Naive thymus-derived CD8-positive, alpha-beta T cell (primary cell): ENCODE measurements at regions not wholly inside any gene's neighbourhood (a gene's known extent, or its start where the extent isn't known, plus 50 kb on each side); places are given as distances from the start of the nearest gene placed in this dataset.

Experiments used
- ATAC-seq, 2 donors: fragments of 150-1000 bp; cut with Tn5 transposase in 1 of 2; sonication (Bioruptor Pico), chemical (Tn5 transposase) in 1 of 2; 1 replicate in 1 of 2; 2 replicates in 1 of 2; pipeline ENCODE4 v1.10.0; 2021; ENCODE audit warnings: mild to moderate bottlenecking in 2 of 2, moderate library complexity in 2 of 2
- POLR2A ChIA-PET: fragments of 350-600 bp; sonication (Branson Sonifier 250); formaldehyde crosslinking; loops from one replicate; lab custom pipeline; 2021; ENCODE audit warnings: antibody characterized with exemption; lab: Charles Lee
- DNase-seq, 10 donors: peaks; one replicate each; pipeline versions ENCODE4 v3.0.0 to v3.0.0-alpha.2; 2020 to 2022
- H3K27ac Mint-ChIP-seq, 10 donors: one replicate each; pipeline ENCODE4 v1.8.0; 2020 to 2022; ENCODE audit warnings: mild to moderate bottlenecking in 10 of 10, mixed read lengths in 10 of 10, moderate library complexity in 4 of 10, inconsistent platforms in 1 of 10
- H3K27me3 Mint-ChIP-seq, 5 donors: one replicate each; pipeline ENCODE4 v1.8.0; 2021 to 2022; ENCODE audit warnings: mixed read lengths in 5 of 5
- H3K36me3 Mint-ChIP-seq, 3 donors: one replicate each; pipeline ENCODE4 v1.8.0; 2020 to 2022; ENCODE audit warnings: mixed read lengths in 3 of 3, mild to moderate bottlenecking in 2 of 3, inconsistent platforms in 1 of 3
- H3K4me1 Mint-ChIP-seq, 4 donors: one replicate each; pipeline ENCODE4 v1.8.0; 2021 to 2022; ENCODE audit warnings: mixed read lengths in 4 of 4
- H3K4me3 Mint-ChIP-seq, 10 donors: one replicate each; pipeline ENCODE4 v1.8.0; 2020 to 2022; ENCODE audit warnings: mild to moderate bottlenecking in 10 of 10, mixed read lengths in 10 of 10, moderate library complexity in 6 of 10, inconsistent platforms in 1 of 10
- H3K9me3 Mint-ChIP-seq, 9 donors: one replicate each; pipeline ENCODE4 v1.8.0; 2020 to 2022; ENCODE audit warnings: mixed read lengths in 9 of 9, mild to moderate bottlenecking in 3 of 9, inconsistent platforms in 1 of 9, moderate library complexity in 1 of 9

GRCh38 chr5:135662683-135663082, 83.9 kb upstream of the CXCL14 start:
- Mint-ChIP-seq H3K27ac (no peak overlapping the region), H3K27me3 (peaks cover 6 to 36% (median 15%) of the 10 kb centered on the region in 5 donors), H3K9me3 (peaks cover 0 to 17% (median 8%) of the 10 kb centered on the region in 9 donors), H3K36me3 (peaks cover 0 to 14% (median 0%) of the 10 kb centered on the region in 3 donors), H3K4me1 (peaks cover 0 to 2% (median 0%) of the 10 kb centered on the region in 4 donors), H3K4me3 (no peak overlapping the region)
- DNase-seq (no peak), ATAC-seq (no peak)
- POLR2A ChIA-PET: no interaction called here

- peaks cover 0 to 2% (median 0%) of the 10 kb centered on the region in 4 donors for H3K4me1 Mint-ChIP-seq
- POLR2A ChIA-PET: no interaction called here
- peaks cover 0 to 14% (median 0%) of the 10 kb centered on the region in 3 donors for H3K36me3 Mint-ChIP-seq
- ATAC-seq (no peak), DNase-seq (no peak)
- H3K9me3 Mint-ChIP-seq: peaks cover 0 to 17% (median 8%) of the 10 kb centered on the region in 9 donors
- no peak overlapping the region for H3K27ac Mint-ChIP-seq
- peaks cover 4 to 31% (median 15%) of the 10 kb centered on the region in 5 donors for H3K27me3 Mint-ChIP-seq
- no peak overlapping the region for H3K4me3 Mint-ChIP-seq
Measured at GRCh38 chr5:135662061-135662481, 83.3 kb upstream of the CXCL14 start.

GRCh38 chr5:135660826-135661575, 82.2 kb upstream of the CXCL14 start:
- peaks cover 0 to 2% (median 0%) of the 10 kb centered on the region in 4 donors for H3K4me1 Mint-ChIP-seq
- peaks cover 0 to 14% (median 0%) of the 10 kb centered on the region in 3 donors for H3K36me3 Mint-ChIP-seq
- peaks cover 0 to 17% (median 8%) of the 10 kb centered on the region in 9 donors for H3K9me3 Mint-ChIP-seq
- peaks cover 3 to 22% (median 15%) of the 10 kb centered on the region in 5 donors for H3K27me3 Mint-ChIP-seq
- no peak for ATAC-seq
- H3K27ac Mint-ChIP-seq: no peak overlapping the region
- H3K4me3 Mint-ChIP-seq: no peak overlapping the region
- no peak for DNase-seq
- POLR2A ChIA-PET: no interaction called here

DNA sequence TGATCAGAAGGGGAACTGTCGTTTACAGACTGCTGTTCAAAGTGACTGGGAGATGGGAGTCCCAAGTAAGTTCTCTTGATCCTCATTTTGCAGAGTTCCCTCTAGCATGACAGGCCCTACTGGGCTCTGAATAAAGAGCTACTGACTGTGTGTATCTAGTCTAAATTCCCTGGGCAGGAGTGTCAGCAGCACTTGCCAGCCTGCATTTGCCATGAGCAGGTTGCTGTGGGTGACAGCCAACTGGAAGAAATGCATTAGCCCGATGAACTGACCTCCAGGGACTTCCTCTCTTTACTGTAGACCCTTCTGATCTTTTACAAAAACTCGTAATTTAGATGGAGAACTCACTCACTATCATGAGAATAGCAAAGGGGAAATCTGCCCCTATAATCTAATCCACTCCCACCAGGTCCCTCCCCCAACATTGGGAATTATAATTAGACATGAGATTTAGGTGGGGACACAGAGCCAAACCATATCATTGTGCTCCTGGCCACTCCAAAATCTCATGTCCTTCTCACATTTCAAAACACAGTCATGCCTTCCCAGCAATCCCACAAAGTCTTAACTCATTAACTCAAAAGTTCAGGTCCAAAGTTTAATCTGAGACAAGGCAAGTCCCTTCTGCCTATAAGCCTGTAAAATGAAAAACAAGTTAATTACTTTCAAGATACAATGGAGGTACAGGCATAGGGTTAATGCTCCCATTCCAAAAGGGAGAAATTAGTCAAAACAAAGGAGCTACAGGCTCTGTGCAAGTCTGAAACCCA, 78.9 kb upstream of the CXCL14 start:
- peaks cover 0 to 2% (median 0%) of the 10 kb centered on the region in 4 donors for H3K4me1 Mint-ChIP-seq

GRCh38 chr5:135655468-135655815, 76.7 kb upstream of the CXCL14 start:
- no peak for DNase-seq
- Mint-ChIP-seq H3K27ac (no peak overlapping the region), H3K4me1 (no peaks in the 10 kb centered on the region), H3K27me3 (peaks cover 0 to 10% (median 4%) of the 10 kb centered on the region in 5 donors), H3K9me3 (peaks cover 0 to 23% (median 8%) of the 10 kb centered on the region in 9 donors), H3K36me3 (peaks cover 0 to 14% (median 0%) of the 10 kb centered on the region in 3 donors), H3K4me3 (no peak overlapping the region)
- ATAC-seq: no peak
- POLR2A ChIA-PET: no interaction called here

More for the DNA sequence above, 78.9 kb upstream of the CXCL14 start:
- Mint-ChIP-seq H3K36me3 (peaks cover 0 to 14% (median 0%) of the 10 kb centered on the region in 3 donors), H3K4me3 (no peak overlapping the region), H3K27ac (no peak overlapping the region), H3K27me3 (peaks cover 1 to 13% (median 5%) of the 10 kb centered on the region in 5 donors), H3K9me3 (peaks cover 0 to 22% (median 8%) of the 10 kb centered on the region in 9 donors)
- ATAC-seq (no peak), DNase-seq (no peak)
- POLR2A ChIA-PET: no interaction called here

DNA sequence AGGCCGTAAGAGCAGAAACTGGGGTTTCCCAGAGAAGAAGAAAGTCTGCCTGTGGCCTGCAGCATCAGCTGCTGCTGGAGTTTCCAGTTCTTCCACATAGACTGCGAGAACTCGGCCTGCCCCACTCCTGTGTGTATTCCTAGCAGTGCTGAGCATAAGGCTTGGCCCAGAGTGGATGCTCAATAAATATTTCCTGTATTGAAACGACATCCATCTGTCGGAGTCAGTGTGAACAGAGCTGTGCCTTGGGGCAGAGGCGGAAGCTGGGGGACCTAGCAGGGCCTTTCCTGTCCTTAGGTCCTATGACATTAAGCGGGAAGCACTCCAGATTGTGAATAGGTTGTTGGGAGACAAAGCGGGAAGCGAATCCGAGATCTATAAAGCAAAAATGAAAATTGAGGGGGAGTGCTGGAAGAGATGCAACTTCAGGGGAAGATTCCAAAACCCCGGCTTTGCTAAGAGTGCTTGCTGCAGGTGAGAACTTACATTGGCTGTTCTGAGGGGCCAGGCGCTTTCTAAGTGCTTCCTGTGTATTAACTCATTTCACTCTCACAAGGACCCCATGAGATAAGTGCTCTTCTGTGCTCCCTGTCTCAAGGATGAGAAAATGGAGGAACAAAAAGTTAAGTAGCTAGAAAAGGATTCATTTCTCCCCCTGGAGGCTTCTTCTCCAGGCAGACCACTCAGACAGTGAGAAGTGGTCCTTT, 76.1 kb upstream of the CXCL14 start:
- no peak for ATAC-seq
- DNase-seq: no peak
- peaks cover 0 to 19% (median 8%) of the 10 kb centered on the region in 9 donors for H3K9me3 Mint-ChIP-seq
- H3K4me1 Mint-ChIP-seq: no peaks in the 10 kb centered on the region
- H3K27me3 Mint-ChIP-seq: peaks cover 0 to 10% (median 2%) of the 10 kb centered on the region in 5 donors
- peaks cover 0 to 10% (median 0%) of the 10 kb centered on the region in 3 donors for H3K36me3 Mint-ChIP-seq
- H3K4me3 Mint-ChIP-seq: no peak overlapping the region
- POLR2A ChIA-PET: no interaction called here
- H3K27ac Mint-ChIP-seq: no peak overlapping the region

- Mint-ChIP-seq H3K27me3 (peaks cover 0 to 14% (median 3%) of the 10 kb centered on the region in 5 donors), H3K4me3 (no peak overlapping the region), H3K36me3 (no peaks in the 10 kb centered on the region), H3K4me1 (no peaks in the 10 kb centered on the region), H3K27ac (no peak overlapping the region), H3K9me3 (peaks cover 0 to 7% (median 0%) of the 10 kb centered on the region in 9 donors)
- DNase-seq (no peak), ATAC-seq (no peak)
- POLR2A ChIA-PET: no interaction called here
Measured at GRCh38 chr5:135651156-135651555, 72.4 kb upstream of the CXCL14 start.

GRCh38 chr5:135650081-135650480, 71.3 kb upstream of the CXCL14 start:
- Mint-ChIP-seq H3K36me3 (no peaks in the 10 kb centered on the region), H3K9me3 (peaks cover 0 to 7% (median 0%) of the 10 kb centered on the region in 9 donors), H3K4me1 (no peaks in the 10 kb centered on the region), H3K27ac (no peak overlapping the region), H3K27me3 (peaks cover 0 to 13% (median 3%) of the 10 kb centered on the region in 5 donors), H3K4me3 (no peak overlapping the region)
- ATAC-seq (no peak), DNase-seq (no peak)
- POLR2A ChIA-PET: no interaction called here

DNA sequence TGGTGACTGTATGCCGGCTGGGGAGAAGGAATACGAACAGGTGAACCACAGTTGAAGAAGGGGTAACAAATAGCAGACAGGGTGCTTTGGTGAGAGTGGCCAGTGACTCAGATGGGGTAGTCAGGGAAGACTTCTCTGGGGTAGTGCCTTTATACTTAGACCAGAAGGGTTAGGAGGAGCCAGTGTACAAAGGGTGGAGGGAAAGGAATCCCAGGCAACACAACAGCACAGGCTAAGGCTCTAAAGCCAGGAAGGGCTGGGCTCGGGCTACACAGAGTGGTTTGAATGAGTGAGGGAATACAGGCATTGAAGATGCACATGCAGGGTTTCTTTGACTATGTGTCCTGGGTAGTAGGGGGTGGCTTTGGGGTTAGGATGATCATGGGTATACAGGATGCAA, 70.6 kb upstream of the CXCL14 start:
- Mint-ChIP-seq H3K4me1 (no peaks in the 10 kb centered on the region), H3K27ac (no peak overlapping the region), H3K36me3 (no peaks in the 10 kb centered on the region), H3K9me3 (peaks cover 0 to 7% (median 0%) of the 10 kb centered on the region in 9 donors), H3K27me3 (peaks cover 0 to 8% (median 3%) of the 10 kb centered on the region in 5 donors), H3K4me3 (no peak overlapping the region)
- POLR2A ChIA-PET: no interaction called here
- ATAC-seq: no peak
- DNase-seq: no peak

- H3K4me1 Mint-ChIP-seq: no peaks in the 10 kb centered on the region
- peaks cover 0 to 4% (median 0%) of the 10 kb centered on the region in 9 donors for H3K9me3 Mint-ChIP-seq
- H3K4me3 Mint-ChIP-seq: no peak overlapping the region
- POLR2A ChIA-PET: no interaction called here
- peaks cover 0 to 8% (median 3%) of the 10 kb centered on the region in 5 donors for H3K27me3 Mint-ChIP-seq
- ATAC-seq: no peak
- DNase-seq: no peak
- no peaks in the 10 kb centered on the region for H3K36me3 Mint-ChIP-seq
- no peak overlapping the region for H3K27ac Mint-ChIP-seq
Measured at GRCh38 chr5:135648116-135648515, 69.3 kb upstream of the CXCL14 start.

DNA sequence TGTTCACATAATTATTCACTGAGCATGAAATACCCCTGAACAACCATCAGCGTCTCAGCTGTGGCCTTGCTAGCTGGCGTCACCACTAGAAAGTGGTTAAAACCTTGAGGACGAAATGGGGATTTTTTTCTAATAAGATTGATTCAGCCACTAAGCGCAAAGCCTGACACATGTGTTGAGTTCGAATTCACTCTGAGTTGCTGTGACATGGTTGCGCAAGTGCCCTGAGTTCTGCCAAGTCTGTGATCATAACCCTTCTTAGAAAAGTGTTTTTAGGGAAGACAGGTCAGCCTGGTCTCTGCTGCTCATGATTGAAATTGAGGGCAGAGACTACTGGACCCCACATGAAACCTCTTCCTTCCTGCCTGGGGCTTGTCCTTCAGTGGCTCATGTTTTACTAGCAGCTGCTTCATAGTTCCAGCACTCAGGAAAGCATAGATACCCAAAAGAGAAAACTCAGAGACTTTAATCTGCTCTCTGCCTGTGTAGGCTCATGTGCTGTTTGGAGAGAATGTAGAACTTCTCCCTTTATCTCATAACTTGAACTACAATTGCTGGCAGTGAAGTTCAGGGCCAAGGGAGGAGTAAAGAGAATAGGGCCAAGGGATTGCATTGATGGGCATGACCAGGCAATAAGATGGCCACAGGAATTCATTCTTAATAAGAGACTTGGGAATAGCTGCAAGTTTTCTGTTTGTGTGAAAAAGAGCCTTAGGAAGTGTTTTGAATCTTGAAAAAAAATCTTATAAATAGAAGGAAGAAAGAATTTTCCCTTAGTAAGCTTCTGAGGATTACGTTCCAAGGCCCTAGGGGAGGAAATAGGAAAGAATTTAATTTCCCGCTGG, 66.8 kb upstream of the CXCL14 start:
- ATAC-seq (no peak), DNase-seq (no peak)
- peaks cover 0 to 7% (median 3%) of the 10 kb centered on the region in 5 donors for H3K27me3 Mint-ChIP-seq
- no peaks in the 10 kb centered on the region for H3K4me1 Mint-ChIP-seq
- H3K27ac Mint-ChIP-seq: no peak overlapping the region
- no peaks in the 10 kb centered on the region for H3K36me3 Mint-ChIP-seq
- no peak overlapping the region for H3K4me3 Mint-ChIP-seq
- POLR2A ChIA-PET: no interaction called here
- H3K9me3 Mint-ChIP-seq: no peaks in the 10 kb centered on the region

- Mint-ChIP-seq H3K36me3 (no peaks in the 10 kb centered on the region), H3K4me3 (no peak overlapping the region), H3K27ac (no peak overlapping the region), H3K9me3 (no peaks in the 10 kb centered on the region), H3K27me3 (peaks cover 0 to 7% (median 3%) of the 10 kb centered on the region in 5 donors), H3K4me1 (no peaks in the 10 kb centered on the region)
- POLR2A ChIA-PET: no interaction called here
- DNase-seq: no peak
- no peak for ATAC-seq
Measured at GRCh38 chr5:135644816-135645215, 66.0 kb upstream of the CXCL14 start.
